Neural cell (in vitro differentiated cells): ENCODE measurements at regions not wholly inside any gene's neighbourhood (a gene's known extent, or its start where the extent isn't known, plus 50 kb on each side); places are given as distances from the start of the nearest gene placed in this dataset.

Experiments
- H2AFZ ChIP-seq: fragments of 200-600, 300-800 bp; sonication (generic), shearing (Covaris generic); 2 replicates; pipeline ENCODE4 v1.6.0; 2014; ENCODE audit warnings: low read depth, mild to moderate bottlenecking, antibody characterized with exemption, low read length, moderate library complexity
- H3F3A ChIP-seq: fragments of 200-600 bp; shearing (Covaris generic); 2 replicates; pipeline ENCODE4 v1.6.1; 2016; ENCODE audit warnings: mild to moderate bottlenecking, moderate library complexity, mixed read lengths, antibody characterized with exemption, low read length; ENCODE audit not compliant: insufficient read depth, poor library complexity, severe bottlenecking
- H3K27ac ChIP-seq: fragments of 200-600, 300-800 bp; sonication (generic), shearing (Covaris generic); 2 replicates; pipeline ENCODE4 v1.5.1; 2014; ENCODE audit warnings: mild to moderate bottlenecking, low read length, moderate library complexity
- H3K27me3 ChIP-seq: fragments of 300-800, 200-600 bp; sonication (generic), shearing (Covaris generic); 2 replicates; pipeline ENCODE4 v1.6.0; 2014; ENCODE audit warnings: mild to moderate bottlenecking, low read depth, low read length, moderate library complexity; ENCODE audit not compliant: insufficient read depth
- H3K36me3 ChIP-seq: fragments of 300-800, 200-600 bp; sonication (generic), shearing (Covaris generic); 2 replicates; pipeline ENCODE4 v1.5.1; 2014; ENCODE audit warnings: mild to moderate bottlenecking, antibody characterized with exemption, low read length, moderate library complexity; ENCODE audit not compliant: insufficient read depth
- H3K4me2 ChIP-seq: fragments of 300-800, 200-600 bp; sonication (generic), shearing (Covaris generic); 2 replicates; pipeline ENCODE4 v1.6.0; 2014; ENCODE audit warnings: mild to moderate bottlenecking, low read length
- H3K4me3 ChIP-seq: fragments of 300-800, 200-600 bp; sonication (generic), shearing (Covaris generic); 2 replicates; pipeline ENCODE4 v1.5.1; 2014; ENCODE audit warnings: mild to moderate bottlenecking, low read length, moderate library complexity
- H3K79me2 ChIP-seq: fragments of 200-600 bp; shearing (Covaris generic); replicated peaks from 2 replicates; pipeline ENCODE4 v1.6.0; 2014; ENCODE audit warnings: mild to moderate bottlenecking, low read length, moderate library complexity; ENCODE audit not compliant: insufficient read depth
- H3K9ac ChIP-seq: fragments of 300-800, 200-600 bp; sonication (generic), shearing (Covaris generic); 2 replicates; pipeline ENCODE4 v1.6.1; 2016; ENCODE audit warnings: mild to moderate bottlenecking, low read length, mixed read lengths
- H3K9me2 ChIP-seq: fragments of 200-600 bp; shearing (Covaris generic); 2 replicates; pipeline ENCODE4 v1.6.1; 2016; ENCODE audit warnings: mild to moderate bottlenecking, low read length, mixed read lengths; ENCODE audit not compliant: insufficient read depth
- H3K9me3 ChIP-seq: fragments of 200-600, 300-800 bp; sonication (generic), shearing (Covaris generic); 2 replicates; pipeline ENCODE4 v1.6.1; 2016; ENCODE audit warnings: mild to moderate bottlenecking, mixed run types, low read length, moderate library complexity, mixed read lengths
- H4K20me1 ChIP-seq: fragments of 200-600 bp; shearing (Covaris generic); 2 replicates; pipeline ENCODE4 v1.6.1; 2016; ENCODE audit warnings: mild to moderate bottlenecking, mixed run types; ENCODE audit not compliant: insufficient read depth
- EP300 ChIP-seq: fragments of 450-650 bp; conservative IDR thresholded peaks from 2 replicates; pipeline ENCODE4 v1.6.1; 2014; ENCODE audit warnings: antibody characterized with exemption, mild to moderate bottlenecking, moderate library complexity; ENCODE audit not compliant: poor library complexity, severe bottlenecking
- EZH2 ChIP-seq: fragments of 200-600, 300-800 bp; shearing (Covaris generic), sonication (generic); IDR thresholded peaks from 2 replicates; pipeline ENCODE4 v1.6.1; 2014; ENCODE audit warnings: antibody characterized with exemption, low read length, borderline replicate concordance, mild to moderate bottlenecking; ENCODE audit not compliant: insufficient read depth, poor library complexity, severe bottlenecking
- MXI1 ChIP-seq: fragments of 450-650 bp; conservative IDR thresholded peaks from 2 replicates; pipeline ENCODE4 v1.6.1; 2014; ENCODE audit warnings: antibody characterized with exemption, mild to moderate bottlenecking; ENCODE audit not compliant: poor library complexity, severe bottlenecking
- POLR2AphosphoS5 ChIP-seq: IDR thresholded peaks from 2 replicates; pipeline ENCODE4 v1.6.1; 2012
- RAD21 ChIP-seq: fragments of 450-650 bp; conservative IDR thresholded peaks from 2 replicates; pipeline ENCODE4 v1.6.1; 2014; ENCODE audit warnings: antibody characterized with exemption, mild to moderate bottlenecking, moderate library complexity
- SMC3 ChIP-seq: fragments of 450-650 bp; conservative IDR thresholded peaks from 2 replicates; pipeline ENCODE4 v1.6.1; 2014; ENCODE audit warnings: antibody characterized with exemption, mild to moderate bottlenecking, moderate library complexity; ENCODE audit not compliant: poor library complexity
- TAF1 ChIP-seq: IDR thresholded peaks from 2 replicates; pipeline ENCODE4 v1.6.1; 2012; ENCODE audit warnings: low read depth
- TF ChIP-seq, protein P1 (sequence below): IDR thresholded peaks from 2 replicates; pipeline ENCODE4 v1.6.1; 2012; ENCODE audit warnings: borderline replicate concordance
- TF ChIP-seq, protein P2 (sequence below): fragments of 450-650 bp; IDR thresholded peaks from 2 replicates; pipeline ENCODE4 v1.5.1; 2014; ENCODE audit warnings: antibody characterized with exemption, mild to moderate bottlenecking, moderate library complexity; ENCODE audit not compliant: poor library complexity, severe bottlenecking

DNA sequence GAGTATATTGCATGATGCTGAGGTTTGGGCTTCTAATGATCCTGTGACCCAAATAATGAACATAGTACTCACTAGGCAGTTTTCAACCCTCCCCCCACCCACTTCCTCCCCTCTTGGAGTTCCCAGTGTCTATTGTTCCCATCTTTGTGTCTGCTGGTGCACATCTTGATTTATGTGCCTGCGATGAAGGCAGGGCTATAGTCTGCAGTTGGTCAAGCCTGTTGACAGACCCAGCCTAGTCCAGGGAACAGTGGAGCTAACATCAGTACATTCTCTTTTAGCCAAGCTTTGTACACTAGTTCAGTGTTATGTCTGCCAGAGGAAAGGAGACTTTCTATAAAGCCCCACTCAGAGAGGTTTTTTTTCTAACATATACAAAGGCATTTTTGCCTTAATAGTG is 287.6 kb downstream of the CPS1 start:
- H2AFZ ChIP-seq, result no peak overlapping the region
- no peaks in the 10 kb centered on the region for H3F3A ChIP-seq
- H3K4me3 ChIP-seq, result no peak overlapping the region
- no peaks in the 10 kb centered on the region for H3K9me3 ChIP-seq
- no peaks in the 10 kb centered on the region for H3K36me3 ChIP-seq
- TF ChIP-seq TAF1, result no peak
- no peak for TF ChIP-seq EZH2
- no peak for TF ChIP-seq EP300
- TF ChIP-seq MXI1, result no peak
- TF ChIP-seq, protein P1, sequence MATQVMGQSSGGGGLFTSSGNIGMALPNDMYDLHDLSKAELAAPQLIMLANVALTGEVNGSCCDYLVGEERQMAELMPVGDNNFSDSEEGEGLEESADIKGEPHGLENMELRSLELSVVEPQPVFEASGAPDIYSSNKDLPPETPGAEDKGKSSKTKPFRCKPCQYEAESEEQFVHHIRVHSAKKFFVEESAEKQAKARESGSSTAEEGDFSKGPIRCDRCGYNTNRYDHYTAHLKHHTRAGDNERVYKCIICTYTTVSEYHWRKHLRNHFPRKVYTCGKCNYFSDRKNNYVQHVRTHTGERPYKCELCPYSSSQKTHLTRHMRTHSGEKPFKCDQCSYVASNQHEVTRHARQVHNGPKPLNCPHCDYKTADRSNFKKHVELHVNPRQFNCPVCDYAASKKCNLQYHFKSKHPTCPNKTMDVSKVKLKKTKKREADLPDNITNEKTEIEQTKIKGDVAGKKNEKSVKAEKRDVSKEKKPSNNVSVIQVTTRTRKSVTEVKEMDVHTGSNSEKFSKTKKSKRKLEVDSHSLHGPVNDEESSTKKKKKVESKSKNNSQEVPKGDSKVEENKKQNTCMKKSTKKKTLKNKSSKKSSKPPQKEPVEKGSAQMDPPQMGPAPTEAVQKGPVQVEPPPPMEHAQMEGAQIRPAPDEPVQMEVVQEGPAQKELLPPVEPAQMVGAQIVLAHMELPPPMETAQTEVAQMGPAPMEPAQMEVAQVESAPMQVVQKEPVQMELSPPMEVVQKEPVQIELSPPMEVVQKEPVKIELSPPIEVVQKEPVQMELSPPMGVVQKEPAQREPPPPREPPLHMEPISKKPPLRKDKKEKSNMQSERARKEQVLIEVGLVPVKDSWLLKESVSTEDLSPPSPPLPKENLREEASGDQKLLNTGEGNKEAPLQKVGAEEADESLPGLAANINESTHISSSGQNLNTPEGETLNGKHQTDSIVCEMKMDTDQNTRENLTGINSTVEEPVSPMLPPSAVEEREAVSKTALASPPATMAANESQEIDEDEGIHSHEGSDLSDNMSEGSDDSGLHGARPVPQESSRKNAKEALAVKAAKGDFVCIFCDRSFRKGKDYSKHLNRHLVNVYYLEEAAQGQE, result no peak
- TF ChIP-seq RAD21, result no peak
- no peak for TF ChIP-seq POLR2AphosphoS5
- TF ChIP-seq, protein P2, sequence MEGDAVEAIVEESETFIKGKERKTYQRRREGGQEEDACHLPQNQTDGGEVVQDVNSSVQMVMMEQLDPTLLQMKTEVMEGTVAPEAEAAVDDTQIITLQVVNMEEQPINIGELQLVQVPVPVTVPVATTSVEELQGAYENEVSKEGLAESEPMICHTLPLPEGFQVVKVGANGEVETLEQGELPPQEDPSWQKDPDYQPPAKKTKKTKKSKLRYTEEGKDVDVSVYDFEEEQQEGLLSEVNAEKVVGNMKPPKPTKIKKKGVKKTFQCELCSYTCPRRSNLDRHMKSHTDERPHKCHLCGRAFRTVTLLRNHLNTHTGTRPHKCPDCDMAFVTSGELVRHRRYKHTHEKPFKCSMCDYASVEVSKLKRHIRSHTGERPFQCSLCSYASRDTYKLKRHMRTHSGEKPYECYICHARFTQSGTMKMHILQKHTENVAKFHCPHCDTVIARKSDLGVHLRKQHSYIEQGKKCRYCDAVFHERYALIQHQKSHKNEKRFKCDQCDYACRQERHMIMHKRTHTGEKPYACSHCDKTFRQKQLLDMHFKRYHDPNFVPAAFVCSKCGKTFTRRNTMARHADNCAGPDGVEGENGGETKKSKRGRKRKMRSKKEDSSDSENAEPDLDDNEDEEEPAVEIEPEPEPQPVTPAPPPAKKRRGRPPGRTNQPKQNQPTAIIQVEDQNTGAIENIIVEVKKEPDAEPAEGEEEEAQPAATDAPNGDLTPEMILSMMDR, result no peak
- no peak for TF ChIP-seq SMC3
- no peak overlapping the region for H3K27ac ChIP-seq
- H3K4me2 ChIP-seq, result no peak overlapping the region
- H4K20me1 ChIP-seq, result no peaks in the 10 kb centered on the region
- H3K9ac ChIP-seq, result no peak overlapping the region
- H3K79me2 ChIP-seq, result no peaks in the 10 kb centered on the region
- no peaks in the 10 kb centered on the region for H3K27me3 ChIP-seq
- no peaks in the 10 kb centered on the region for H3K9me2 ChIP-seq

DNA sequence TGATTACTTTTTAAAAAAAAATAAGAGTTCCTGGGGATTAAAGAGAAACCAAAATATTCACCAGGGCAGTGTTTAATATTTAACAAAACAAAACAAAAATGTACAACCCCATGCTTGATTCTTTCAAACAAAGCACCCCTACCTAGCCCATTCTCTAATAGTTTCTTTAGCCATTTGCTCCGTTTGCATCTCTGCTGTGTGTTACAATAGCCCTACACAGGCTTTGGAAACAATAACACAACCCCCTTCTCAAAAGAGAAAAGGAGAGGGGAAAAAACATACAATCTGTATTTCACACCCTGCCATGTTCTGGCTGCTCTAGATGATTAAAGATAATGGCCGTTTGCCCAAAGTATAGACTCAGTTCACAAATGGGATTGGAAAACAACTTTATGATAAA is 302.9 kb downstream of the CPS1 start:
- no peak for TF ChIP-seq TAF1

DNA sequence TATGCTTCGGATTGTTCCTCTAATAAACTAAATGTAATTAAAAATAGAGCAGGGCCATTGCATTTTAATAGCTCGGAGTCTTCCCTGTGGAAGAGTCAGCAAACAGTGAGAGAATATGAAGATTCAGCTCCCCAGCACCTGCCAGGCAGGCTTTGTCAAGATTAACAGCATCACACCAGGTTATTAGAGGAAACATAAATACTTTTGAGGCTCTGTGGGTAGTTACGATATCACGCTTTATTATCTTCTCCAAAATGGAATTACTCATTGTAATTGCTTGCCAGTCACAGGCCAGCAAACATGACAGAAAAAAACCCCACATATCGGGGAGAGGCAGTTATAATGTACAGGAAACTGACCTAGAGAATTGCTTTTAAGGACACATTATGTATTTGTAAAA is 303.9 kb downstream of the CPS1 start:
- TF ChIP-seq POLR2AphosphoS5, result peak; percentile 27
- no peak for TF ChIP-seq SMC3
- TF ChIP-seq, protein P1, result no peak
- H3F3A ChIP-seq, result no peaks in the 10 kb centered on the region
- H3K9me2 ChIP-seq, result no peaks in the 10 kb centered on the region
- H3K79me2 ChIP-seq, result no peaks in the 10 kb centered on the region
- H3K4me2 ChIP-seq, result no peak overlapping the region
- H2AFZ ChIP-seq, result no peak overlapping the region
- no peaks in the 10 kb centered on the region for H3K27me3 ChIP-seq
- no peak overlapping the region for H3K9ac ChIP-seq
- peak overlapping the region; percentile 23 for H3K4me3 ChIP-seq
- H3K36me3 ChIP-seq, result no peaks in the 10 kb centered on the region
- no peaks in the 10 kb centered on the region for H4K20me1 ChIP-seq
- no peaks in the 10 kb centered on the region for H3K9me3 ChIP-seq
- no peak overlapping the region for H3K27ac ChIP-seq

More for the DNA sequence above, 302.9 kb downstream of the CPS1 start:
- H3K79me2 ChIP-seq, result no peaks in the 10 kb centered on the region
- no peak overlapping the region for H3K27ac ChIP-seq
- no peaks in the 10 kb centered on the region for H3K36me3 ChIP-seq
- no peak overlapping the region for H3K4me3 ChIP-seq
- no peaks in the 10 kb centered on the region for H3F3A ChIP-seq
- H3K9ac ChIP-seq, result no peak overlapping the region
- no peaks in the 10 kb centered on the region for H3K27me3 ChIP-seq
- H3K9me2 ChIP-seq, result no peaks in the 10 kb centered on the region
- no peak overlapping the region for H2AFZ ChIP-seq
- no peaks in the 10 kb centered on the region for H4K20me1 ChIP-seq
- H3K9me3 ChIP-seq, result no peaks in the 10 kb centered on the region
- H3K4me2 ChIP-seq, result no peak overlapping the region
